HG03280 (cell line): ENCODE measurements at regions not wholly inside any gene's neighbourhood (a gene's known extent, or its start where the extent isn't known, plus 50 kb on each side); places are given as distances from the start of the nearest gene placed in this dataset.
"Not testable (repeated sequence)": the region's sequence is repeated elsewhere in the genome, so short reads cannot be mapped to it uniquely, and the experiment has no call there.

Source experiments
- ATAC-seq: cut with Tn5 transposase; IDR thresholded peaks from one replicate; pipeline ENCODE4 v1.9.1; 2021; ENCODE audit warnings: mild to moderate bottlenecking, moderate library complexity; ENCODE audit not compliant: unreplicated experiment

- ATAC-seq = no peak
Observed at GRCh38 chr4:79563219-79563618, 155.2 kb upstream of the GK2 start.

DNA sequence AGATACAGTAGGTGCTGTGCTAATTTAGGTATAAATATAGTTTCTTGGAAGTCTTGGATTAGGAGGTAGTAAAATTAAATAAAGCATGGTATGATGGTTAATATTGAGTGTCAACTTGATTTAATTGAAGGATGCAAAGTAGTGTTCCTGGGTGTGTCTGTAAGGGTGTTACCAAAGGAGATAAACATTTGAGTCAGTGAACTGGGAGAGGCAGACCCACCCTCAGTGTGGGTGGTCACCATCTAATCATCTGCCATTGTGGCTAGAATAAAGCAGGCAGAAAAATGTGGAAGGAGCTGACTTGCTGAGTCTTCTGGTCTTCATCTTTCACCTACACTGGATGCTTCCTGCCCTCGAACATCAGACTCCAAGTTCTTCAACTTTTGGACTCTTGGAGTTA, 153.7 kb upstream of the GK2 start:
- ATAC-seq = no peak

GRCh38 chr4:79559398-79559797, 151.4 kb upstream of the GK2 start:
- not testable (repeated sequence) for ATAC-seq

DNA sequence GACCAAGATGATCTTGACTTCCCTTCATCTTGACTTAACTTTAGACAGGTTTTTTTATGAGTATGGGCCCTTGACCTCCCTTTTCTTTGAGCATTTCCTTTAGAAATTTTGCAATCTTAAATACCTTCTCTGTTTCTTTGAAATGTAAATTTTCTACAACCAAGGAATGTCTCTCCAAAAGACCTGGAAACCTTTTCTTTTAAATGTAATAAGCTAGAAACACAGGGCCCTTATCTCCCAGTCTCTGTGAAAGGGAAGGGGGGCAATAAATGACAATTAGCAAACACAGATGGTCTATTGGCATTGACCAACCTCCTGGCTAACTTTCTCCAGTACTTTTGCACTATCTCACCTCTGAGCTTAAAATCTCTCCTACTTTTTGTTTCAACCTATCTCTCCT, 144.3 kb upstream of the GK2 start:
- ATAC-seq = no peak

DNA sequence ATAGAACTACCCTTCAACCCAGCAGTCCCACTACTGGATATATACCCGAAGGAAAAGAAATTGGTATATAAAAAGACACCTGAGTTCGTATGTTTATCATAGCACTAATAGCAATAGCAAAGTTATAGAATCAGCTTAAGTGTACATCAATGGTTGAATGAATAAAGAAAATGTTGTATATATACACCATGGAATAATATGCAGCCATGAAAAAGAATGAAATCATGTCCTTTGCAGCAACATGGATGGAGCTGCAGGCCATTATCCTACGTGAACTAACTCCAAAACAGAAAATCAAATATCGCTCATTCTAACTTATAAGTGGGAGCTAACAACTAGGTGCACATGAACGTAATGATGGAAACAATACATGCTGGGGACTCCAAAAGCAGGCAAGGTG, 143.5 kb upstream of the GK2 start:
- ATAC-seq = no peak

- ATAC-seq = no peak
Observed at GRCh38 chr4:79547851-79548250, 139.8 kb upstream of the GK2 start.

DNA sequence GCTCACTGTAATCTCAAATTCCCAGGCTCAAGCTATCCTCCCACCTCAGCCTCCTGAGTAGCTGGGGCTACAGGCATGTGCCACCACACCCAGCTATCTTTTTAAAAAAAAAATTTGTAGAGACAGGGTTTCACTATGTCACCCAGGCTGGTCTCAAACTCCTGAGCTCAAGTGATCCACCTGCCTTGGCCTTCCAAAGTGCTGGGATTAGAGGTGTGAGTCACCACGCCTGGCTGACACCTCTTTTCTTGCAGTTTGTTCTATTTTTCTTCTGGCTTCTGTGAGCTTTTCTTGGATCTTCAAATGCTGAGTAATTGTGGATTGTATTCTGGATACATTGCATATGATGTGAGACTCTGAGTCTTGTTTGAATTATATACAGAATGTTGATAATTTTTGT, 137.3 kb upstream of the GK2 start:
- not testable (repeated sequence) for ATAC-seq

DNA sequence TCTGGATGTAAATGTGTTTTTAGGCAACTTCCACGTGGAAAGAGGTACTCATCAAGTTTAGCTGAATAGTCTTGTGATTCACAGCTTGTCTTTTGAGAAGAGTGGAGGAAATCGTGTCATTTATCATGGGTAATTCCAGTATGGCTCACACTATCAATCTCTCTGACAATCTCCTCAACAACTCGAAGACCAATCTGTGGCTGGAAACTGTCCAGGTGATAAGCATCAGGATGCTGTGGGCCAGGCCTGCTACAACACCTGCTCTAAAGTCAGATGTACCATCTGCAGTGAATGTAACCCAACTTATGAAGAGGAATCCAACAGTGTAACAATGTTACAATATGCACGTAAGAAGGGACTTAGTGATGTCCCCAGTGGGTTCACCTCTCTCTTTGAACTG, 132.1 kb upstream of the GK2 start:
- no peak for ATAC-seq

DNA sequence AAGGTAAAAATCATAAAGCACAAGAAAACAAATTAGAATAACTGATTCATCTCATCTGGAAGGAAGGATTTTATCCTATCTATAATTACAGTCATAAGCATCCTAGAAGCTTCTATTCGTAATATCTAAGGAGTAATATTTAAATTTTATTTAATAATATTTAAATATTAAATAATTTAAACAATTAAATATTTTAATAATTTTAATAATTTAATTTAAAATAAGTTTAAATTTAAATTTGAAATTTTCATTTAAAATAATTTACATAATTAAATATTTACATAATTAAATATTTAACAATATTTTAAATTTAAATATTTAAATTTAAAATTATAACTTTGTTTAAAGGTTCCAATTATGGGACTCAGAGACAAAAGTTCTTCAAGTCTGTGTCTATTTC, 127.5 kb upstream of the GK2 start:
- ATAC-seq = no peak

GRCh38 chr4:79528241-79528706, 120.2 kb upstream of the GK2 start:
- ATAC-seq = no peak

GRCh38 chr4:79526641-79527565, 118.9 kb upstream of the GK2 start:
- no peak for ATAC-seq

DNA sequence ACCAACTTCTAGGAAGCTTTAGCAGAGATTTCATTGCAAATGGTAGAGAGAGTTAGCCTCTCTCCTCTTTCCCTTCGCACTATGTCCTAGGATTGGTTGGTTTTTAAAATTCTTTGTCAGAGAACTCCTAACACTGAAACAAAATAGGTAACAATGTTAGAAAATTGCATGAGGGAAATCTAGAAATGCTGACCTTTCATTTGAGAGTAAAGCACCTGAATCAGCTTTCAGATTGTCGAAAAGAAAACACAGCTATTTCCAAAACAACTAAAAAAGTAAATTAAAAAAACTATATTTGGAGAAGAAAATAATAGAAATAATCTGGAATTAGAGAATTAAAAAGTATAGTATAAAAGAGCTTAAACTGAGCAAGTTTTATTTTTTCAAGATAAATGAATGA, 108.1 kb upstream of the GK2 start:
- ATAC-seq = no peak

DNA sequence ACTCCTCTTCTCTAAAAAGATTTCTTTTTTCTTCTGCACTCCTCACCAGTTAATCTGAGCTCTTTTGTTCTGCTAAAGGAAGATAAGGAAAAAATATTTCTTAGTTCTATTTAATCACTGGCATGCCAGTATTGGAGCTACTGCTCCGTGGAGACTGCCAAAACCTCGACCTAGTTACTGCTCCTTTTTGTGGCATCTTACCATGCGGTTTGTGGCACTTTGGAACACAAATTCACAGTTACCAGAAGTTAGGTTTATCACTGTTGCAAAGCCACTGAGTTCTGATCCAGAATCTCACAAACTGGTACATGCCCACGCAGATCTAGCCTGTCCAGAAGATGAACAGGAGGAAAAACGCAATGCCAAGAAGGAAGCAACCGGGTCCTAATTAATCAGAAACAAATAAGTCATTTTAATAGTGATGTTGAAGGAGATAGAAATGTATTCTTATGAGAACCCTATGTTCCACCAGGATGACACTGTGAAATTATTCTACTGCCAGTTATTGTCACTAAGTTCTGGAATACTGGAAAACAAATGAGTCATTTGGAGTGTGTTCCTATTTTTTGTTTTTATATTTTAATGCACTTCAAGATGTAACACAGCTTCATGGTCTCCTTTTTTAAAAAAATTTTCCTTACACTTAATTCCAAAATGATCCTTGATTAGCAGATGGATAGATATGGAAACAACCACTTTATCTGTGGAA, 106.7 kb upstream of the GK2 start:
- no peak for ATAC-seq

DNA sequence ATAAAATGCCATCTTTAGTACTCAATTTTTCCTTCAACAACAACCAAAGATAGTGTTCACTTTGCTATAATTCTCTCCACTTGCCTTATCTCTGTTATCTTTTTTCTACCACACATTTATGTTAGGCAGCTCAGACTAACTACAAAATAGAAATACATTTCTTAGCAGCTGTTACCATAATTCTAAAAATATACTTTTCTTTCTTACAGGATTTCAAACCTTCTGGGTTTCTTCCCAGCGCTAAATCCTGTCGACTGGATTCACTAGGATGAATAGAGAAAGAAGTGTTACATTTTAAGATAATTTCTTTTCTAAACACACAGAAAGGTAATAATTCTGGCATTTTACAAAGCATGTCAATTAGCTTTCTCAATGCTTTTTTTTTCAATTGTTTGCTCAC, 105.5 kb upstream of the GK2 start:
- no peak for ATAC-seq

- no peak for ATAC-seq
Observed at GRCh38 chr4:79512363-79512762, 104.3 kb upstream of the GK2 start.

- no peak for ATAC-seq
Observed at GRCh38 chr4:79502081-79502480, 94.1 kb upstream of the GK2 start.

GRCh38 chr4:79498282-79498681, 90.3 kb upstream of the GK2 start:
- no peak for ATAC-seq

GRCh38 chr4:79497001-79497400, 89.0 kb upstream of the GK2 start:
- no peak for ATAC-seq

- no peak for ATAC-seq
Observed at GRCh38 chr4:79495447-79495846, 87.4 kb upstream of the GK2 start.

DNA sequence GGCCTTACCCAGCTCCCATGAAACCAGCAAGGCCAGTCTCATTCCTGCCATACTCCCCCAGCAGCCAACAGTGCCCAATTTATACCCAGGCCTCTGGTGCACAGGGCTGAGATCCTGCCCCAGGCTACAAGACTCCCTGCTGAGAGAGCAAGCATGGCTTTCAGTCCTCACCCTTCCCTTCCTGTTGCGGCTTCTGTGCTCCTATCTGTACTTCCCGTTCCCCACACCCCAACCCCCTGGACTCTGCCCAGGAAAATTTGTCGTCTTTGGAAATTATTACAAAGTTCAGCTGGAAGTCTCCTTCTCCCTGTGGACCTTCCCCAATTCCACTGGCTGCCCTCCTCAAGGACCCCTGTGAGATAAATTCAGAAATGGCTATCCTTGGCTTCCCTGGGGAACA, 84.1 kb upstream of the GK2 start:
- no peak for ATAC-seq

- ATAC-seq = no peak
Observed at GRCh38 chr4:79489506-79489905, 81.5 kb upstream of the GK2 start.

- ATAC-seq = no peak
Observed at GRCh38 chr4:79476196-79476595, 68.2 kb upstream of the GK2 start.
